HepG2 (cell line): ENCODE measurements at regions not wholly inside any gene's neighbourhood (a gene's known extent, or its start where the extent isn't known, plus 50 kb on each side); places are given as distances from the start of the nearest gene placed in this dataset.

Source experiments
- ATAC-seq: fragments of 200-7000 bp; cut with Tn5 transposase; 3 replicates; pipeline ENCODE4 v1.9.1; 2020; ENCODE audit warnings: mild to moderate bottlenecking, moderate library complexity
- BruUV-seq: library from RNA; stranded (reverse); fragments of 400-500 nt; replicated peaks from 2 replicates; lab custom pipeline; 2021; lab: Mats Ljungman, UMichigan
- CTCF ChIA-PET: fragments of 300-600 bp; formaldehyde crosslinking; extraction: SDS; loops from one replicate; lab custom pipeline; 2021; ENCODE audit warnings: low total read pairs, inconsistent platforms, low intra/inter-chr PET ratio; lab: Yijun Ruan, JAX
- POLR2A ChIA-PET: fragments of 350-600 bp; sonication (Branson Sonifier 250); formaldehyde crosslinking; loops from one replicate; lab custom pipeline; 2020; ENCODE audit warnings: antibody characterized with exemption, inconsistent platforms; lab: Yijun Ruan, JAX
- DNase-seq: peaks from one replicate; pipeline ENCODE4 v3.0.0-alpha.2; 2015; ENCODE audit warnings: low spot score
- FAIRE-seq: peaks from 3 replicates; lab custom pipeline; 2011; peaks lifted over from hg19 to GRCh38; lab: Jason Lieb, UNC
- H2AFZ ChIP-seq: one replicate; pipeline ENCODE4 v1.6.1; 2011; ENCODE audit warnings: low read length, inconsistent platforms
- H3K27ac ChIP-seq: fragments of 300-600 bp; 3 replicates; pipeline ENCODE4 v1.8.0; 2011; ENCODE audit warnings: mixed run types, mild to moderate bottlenecking, mixed read lengths, low read length, inconsistent platforms; ENCODE audit not compliant: insufficient read depth; ENCODE audit errors: extremely low read length
- H3K27me3 ChIP-seq, 2 experiments: fragments of 200-600 bp in 1 of 2; 2 replicates in 1 of 2; 3 replicates in 1 of 2; pipeline versions ENCODE4 v1.6.0 to v1.8.0; 2011; ENCODE audit warnings: low read length in 2 of 2, mild to moderate bottlenecking in 2 of 2, moderate library complexity in 2 of 2, inconsistent platforms in 1 of 2; ENCODE audit not compliant: insufficient read depth in 2 of 2, control insufficient read depth in 1 of 2
- H3K36me3 ChIP-seq, 2 experiments: fragments of 200-600 bp in 1 of 2; replicated peaks in 1 of 2; 2 replicates in 1 of 2; 3 replicates in 1 of 2; pipeline versions ENCODE4 v1.5.1 to v1.8.0; 2011; ENCODE audit warnings: low read length in 2 of 2, inconsistent platforms in 1 of 2; ENCODE audit not compliant: insufficient read depth in 2 of 2, control insufficient read depth in 1 of 2
- H3K4me1 ChIP-seq: 2 replicates; pipeline ENCODE4 v1.5.1; 2012; ENCODE audit warnings: low read length, inconsistent platforms; ENCODE audit not compliant: insufficient read depth
- H3K4me2 ChIP-seq: 2 replicates; pipeline ENCODE4 v1.6.0; 2011; ENCODE audit warnings: low read depth, low read length, inconsistent platforms
- H3K4me3 ChIP-seq, 3 experiments: fragments of 200-600 bp in 1 of 3; sonication (generic), shearing (Covaris generic) in 1 of 3; replicated peaks in 1 of 3; 2 replicates each; pipeline ENCODE4 v1.5.1; 2011 to 2016; ENCODE audit warnings: low read length in 3 of 3, inconsistent platforms in 2 of 3, low read depth in 2 of 3, mild to moderate bottlenecking in 2 of 3, control low read depth in 1 of 3, mixed read lengths in 1 of 3; ENCODE audit not compliant: insufficient read depth in 1 of 3
- H3K79me2 ChIP-seq: one replicate; pipeline ENCODE4 v1.6.1; 2011; ENCODE audit warnings: low read length, inconsistent platforms; ENCODE audit not compliant: insufficient read depth
- H3K9ac ChIP-seq: 2 replicates; pipeline ENCODE4 v1.6.0; 2011; ENCODE audit warnings: mild to moderate bottlenecking, low read depth, low read length, inconsistent platforms; ENCODE audit not compliant: insufficient read depth
- H3K9me3 ChIP-seq: 2 replicates; pipeline ENCODE4 v1.5.1; 2012; ENCODE audit warnings: mild to moderate bottlenecking, low read length
- H4K20me1 ChIP-seq: 2 replicates; pipeline ENCODE4 v1.6.0; 2011; ENCODE audit warnings: inconsistent platforms, mild to moderate bottlenecking, low read length, moderate library complexity; ENCODE audit not compliant: insufficient read depth
- GZF1 ChIP-seq: sonication (generic); formaldehyde crosslinking; IDR thresholded peaks from 2 replicates; pipeline ENCODE4 v1.5.1; 2020; ENCODE audit warnings: mild to moderate bottlenecking, missing genetic modification reagents
- MAF1 ChIP-seq: sonication (generic); formaldehyde crosslinking; IDR thresholded peaks from 2 replicates; pipeline ENCODE4 v1.5.0; 2020; ENCODE audit warnings: missing genetic modification reagents, borderline replicate concordance
- NAIF1 ChIP-seq: sonication (generic); formaldehyde crosslinking; IDR thresholded peaks from 2 replicates; pipeline ENCODE4 v1.5.0; 2020; ENCODE audit warnings: mild to moderate bottlenecking, missing genetic modification reagents, borderline replicate concordance
- NFYC ChIP-seq: IDR thresholded peaks from 2 replicates; pipeline ENCODE4 v1.6.1; 2016; ENCODE audit warnings: missing genetic modification reagents, missing compliant biosample characterization
- PHF5A ChIP-seq: IDR thresholded peaks from one replicate; pipeline ENCODE4 v1.6.1; 2018; ENCODE audit warnings: low read depth, missing genetic modification reagents; ENCODE audit not compliant: unreplicated experiment
- SCMH1 ChIP-seq: sonication (generic); formaldehyde crosslinking; IDR thresholded peaks from 2 replicates; pipeline ENCODE4 v1.9.0; 2021; ENCODE audit warnings: missing genetic modification reagents, mild to moderate bottlenecking, borderline replicate concordance
- SNAPC2 ChIP-seq: sonication (generic); formaldehyde crosslinking; IDR thresholded peaks from 2 replicates; pipeline ENCODE4 v1.8.1; 2022; ENCODE audit warnings: mild to moderate bottlenecking, missing genetic modification reagents
- ZNF207 ChIP-seq: fragments of 450-650 bp; IDR thresholded peaks from 2 replicates; pipeline ENCODE4 v1.6.1; 2016; ENCODE audit warnings: antibody characterized with exemption, borderline replicate concordance
- ZNF430 ChIP-seq: sonication (generic); formaldehyde crosslinking; IDR thresholded peaks from 2 replicates; pipeline ENCODE4 v1.9.0; 2021; ENCODE audit warnings: mild to moderate bottlenecking, missing genetic modification reagents
- ZNF605 ChIP-seq: sonication (generic); formaldehyde crosslinking; IDR thresholded peaks from 2 replicates; pipeline ENCODE4 v1.8.0; 2022; ENCODE audit warnings: mild to moderate bottlenecking, missing genetic modification reagents
- ZNF749 ChIP-seq: sonication (generic); formaldehyde crosslinking; IDR thresholded peaks from 2 replicates; pipeline ENCODE4 v1.8.0; 2022; ENCODE audit warnings: mild to moderate bottlenecking, missing genetic modification reagents, moderate library complexity, borderline replicate concordance
- ZNF768 ChIP-seq: sonication (generic); formaldehyde crosslinking; IDR thresholded peaks from 2 replicates; pipeline ENCODE4 v1.4.0; 2020; ENCODE audit warnings: missing genetic modification reagents
- ZSCAN25 ChIP-seq: sonication (generic); formaldehyde crosslinking; IDR thresholded peaks from 2 replicates; pipeline ENCODE4 v1.8.0; 2022; ENCODE audit warnings: mild to moderate bottlenecking, missing genetic modification reagents
- in situ Hi-C: cut with HindIII; loops from 2 replicates; pipeline ENCODE4 v1.10.0; 2017; ENCODE audit warnings: low pct_unique_long_range_greater_than_20kb; ENCODE audit not compliant: extremely low pct_ligation_motif_present
- intact Hi-C: fragments of 100-400 bp; cut with micrococcal nuclease; formaldehyde crosslinking; loops from one replicate; pipeline ENCODE4 v1.10.0; 2022; ENCODE audit not compliant: unreplicated experiment
- TF ChIP-seq, protein P1 (sequence below): sonication (generic); formaldehyde crosslinking; IDR thresholded peaks from 2 replicates; pipeline ENCODE4 v1.4.0; 2020; ENCODE audit warnings: missing genetic modification reagents
- TF ChIP-seq, protein P2 (sequence below): sonication (generic); formaldehyde crosslinking; conservative IDR thresholded peaks from 2 replicates; pipeline ENCODE4 v1.8.1; 2023; ENCODE audit warnings: missing genetic modification reagents
- TF ChIP-seq, protein P3 (sequence below): sonication (generic); formaldehyde crosslinking; IDR thresholded peaks from 2 replicates; pipeline ENCODE4 v1.5.1; 2020; ENCODE audit warnings: missing genetic modification reagents, mild to moderate bottlenecking, borderline replicate concordance

GRCh38 chr9:89765211-89765946, 160.6 kb downstream of the GADD45G start (continued):
- TF ChIP-seq, protein P1, sequence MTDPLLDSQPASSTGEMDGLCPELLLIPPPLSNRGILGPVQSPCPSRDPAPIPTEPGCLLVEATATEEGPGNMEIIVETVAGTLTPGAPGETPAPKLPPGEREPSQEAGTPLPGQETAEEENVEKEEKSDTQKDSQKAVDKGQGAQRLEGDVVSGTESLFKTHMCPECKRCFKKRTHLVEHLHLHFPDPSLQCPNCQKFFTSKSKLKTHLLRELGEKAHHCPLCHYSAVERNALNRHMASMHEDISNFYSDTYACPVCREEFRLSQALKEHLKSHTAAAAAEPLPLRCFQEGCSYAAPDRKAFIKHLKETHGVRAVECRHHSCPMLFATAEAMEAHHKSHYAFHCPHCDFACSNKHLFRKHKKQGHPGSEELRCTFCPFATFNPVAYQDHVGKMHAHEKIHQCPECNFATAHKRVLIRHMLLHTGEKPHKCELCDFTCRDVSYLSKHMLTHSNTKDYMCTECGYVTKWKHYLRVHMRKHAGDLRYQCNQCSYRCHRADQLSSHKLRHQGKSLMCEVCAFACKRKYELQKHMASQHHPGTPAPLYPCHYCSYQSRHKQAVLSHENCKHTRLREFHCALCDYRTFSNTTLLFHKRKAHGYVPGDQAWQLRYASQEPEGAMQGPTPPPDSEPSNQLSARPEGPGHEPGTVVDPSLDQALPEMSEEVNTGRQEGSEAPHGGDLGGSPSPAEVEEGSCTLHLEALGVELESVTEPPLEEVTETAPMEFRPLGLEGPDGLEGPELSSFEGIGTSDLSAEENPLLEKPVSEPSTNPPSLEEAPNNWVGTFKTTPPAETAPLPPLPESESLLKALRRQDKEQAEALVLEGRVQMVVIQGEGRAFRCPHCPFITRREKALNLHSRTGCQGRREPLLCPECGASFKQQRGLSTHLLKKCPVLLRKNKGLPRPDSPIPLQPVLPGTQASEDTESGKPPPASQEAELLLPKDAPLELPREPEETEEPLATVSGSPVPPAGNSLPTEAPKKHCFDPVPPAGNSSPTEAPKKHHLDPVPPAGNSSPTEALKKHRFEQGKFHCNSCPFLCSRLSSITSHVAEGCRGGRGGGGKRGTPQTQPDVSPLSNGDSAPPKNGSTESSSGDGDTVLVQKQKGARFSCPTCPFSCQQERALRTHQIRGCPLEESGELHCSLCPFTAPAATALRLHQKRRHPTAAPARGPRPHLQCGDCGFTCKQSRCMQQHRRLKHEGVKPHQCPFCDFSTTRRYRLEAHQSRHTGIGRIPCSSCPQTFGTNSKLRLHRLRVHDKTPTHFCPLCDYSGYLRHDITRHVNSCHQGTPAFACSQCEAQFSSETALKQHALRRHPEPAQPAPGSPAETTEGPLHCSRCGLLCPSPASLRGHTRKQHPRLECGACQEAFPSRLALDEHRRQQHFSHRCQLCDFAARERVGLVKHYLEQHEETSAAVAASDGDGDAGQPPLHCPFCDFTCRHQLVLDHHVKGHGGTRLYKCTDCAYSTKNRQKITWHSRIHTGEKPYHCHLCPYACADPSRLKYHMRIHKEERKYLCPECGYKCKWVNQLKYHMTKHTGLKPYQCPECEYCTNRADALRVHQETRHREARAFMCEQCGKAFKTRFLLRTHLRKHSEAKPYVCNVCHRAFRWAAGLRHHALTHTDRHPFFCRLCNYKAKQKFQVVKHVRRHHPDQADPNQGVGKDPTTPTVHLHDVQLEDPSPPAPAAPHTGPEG (CRISPR knock-in tag), result no peak
- TF ChIP-seq NAIF1 (CRISPR knock-in tag) (no peak), PHF5A (CRISPR knock-in tag) (no peak), ZNF430 (no peak), SNAPC2 (CRISPR knock-in tag) (no peak), NFYC (CRISPR knock-in tag) (no peak)

DNA sequence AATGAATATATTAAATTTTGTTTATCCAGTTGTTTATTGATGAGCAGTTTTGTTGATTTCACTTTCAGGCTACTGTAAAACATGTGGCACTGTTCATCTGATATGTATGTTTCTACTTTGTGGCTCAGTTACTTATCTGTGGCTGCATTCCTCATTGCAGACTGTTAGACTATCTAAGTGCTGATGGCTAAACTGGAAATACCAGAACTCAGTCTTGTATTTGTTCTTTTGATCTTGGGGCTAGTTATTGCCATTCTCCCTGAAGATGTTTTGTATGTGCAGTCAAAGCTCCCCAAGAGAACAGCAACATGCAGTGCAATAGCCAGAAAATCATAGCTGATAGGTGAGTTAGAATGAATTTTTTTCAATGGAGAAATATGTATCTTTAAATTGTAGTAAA, 162.2 kb downstream of the GADD45G start:
- CTCF ChIA-PET, result no interaction called here
- DNase-seq, result no peak
- H3K9me3 ChIP-seq, result no peaks in the 10 kb centered on the region
- ATAC-seq, result no peak
- H3K4me1 ChIP-seq, result no peaks in the 10 kb centered on the region
- no peak overlapping the region for H3K4me3 ChIP-seq
- H3K4me2 ChIP-seq, result no peak overlapping the region
- no peak overlapping the region for H3K9ac ChIP-seq
- H3K27me3 ChIP-seq, result no peaks in the 10 kb centered on the region; a peak in 1 of 5 replicates
- POLR2A ChIA-PET, result no interaction called here
- in situ Hi-C loops (no loop called here), intact Hi-C loops (no loop called here)
- H3K79me2 ChIP-seq, result no peaks in the 10 kb centered on the region
- no peaks in the 10 kb centered on the region for H3K36me3 ChIP-seq
- no peak overlapping the region for H2AFZ ChIP-seq
- FAIRE-seq, result no peak
- H3K27ac ChIP-seq, result no peak overlapping the region
- no peaks in the 10 kb centered on the region for H4K20me1 ChIP-seq
- no TSS peak for BruUV-seq
- no peak for TF ChIP-seq ZNF207
- no peak for TF ChIP-seq ZSCAN25
- no peak for TF ChIP-seq MAF1 (CRISPR knock-in tag)
- no peak for TF ChIP-seq SCMH1 (CRISPR knock-in tag)
- TF ChIP-seq, protein P2, sequence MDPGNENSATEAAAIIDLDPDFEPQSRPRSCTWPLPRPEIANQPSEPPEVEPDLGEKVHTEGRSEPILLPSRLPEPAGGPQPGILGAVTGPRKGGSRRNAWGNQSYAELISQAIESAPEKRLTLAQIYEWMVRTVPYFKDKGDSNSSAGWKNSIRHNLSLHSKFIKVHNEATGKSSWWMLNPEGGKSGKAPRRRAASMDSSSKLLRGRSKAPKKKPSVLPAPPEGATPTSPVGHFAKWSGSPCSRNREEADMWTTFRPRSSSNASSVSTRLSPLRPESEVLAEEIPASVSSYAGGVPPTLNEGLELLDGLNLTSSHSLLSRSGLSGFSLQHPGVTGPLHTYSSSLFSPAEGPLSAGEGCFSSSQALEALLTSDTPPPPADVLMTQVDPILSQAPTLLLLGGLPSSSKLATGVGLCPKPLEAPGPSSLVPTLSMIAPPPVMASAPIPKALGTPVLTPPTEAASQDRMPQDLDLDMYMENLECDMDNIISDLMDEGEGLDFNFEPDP (CRISPR knock-in tag), result no peak
- TF ChIP-seq ZNF768 (CRISPR knock-in tag), result no peak
- no peak for TF ChIP-seq ZNF605 (CRISPR knock-in tag)
- TF ChIP-seq GZF1 (CRISPR knock-in tag), result no peak
- TF ChIP-seq, protein P3, sequence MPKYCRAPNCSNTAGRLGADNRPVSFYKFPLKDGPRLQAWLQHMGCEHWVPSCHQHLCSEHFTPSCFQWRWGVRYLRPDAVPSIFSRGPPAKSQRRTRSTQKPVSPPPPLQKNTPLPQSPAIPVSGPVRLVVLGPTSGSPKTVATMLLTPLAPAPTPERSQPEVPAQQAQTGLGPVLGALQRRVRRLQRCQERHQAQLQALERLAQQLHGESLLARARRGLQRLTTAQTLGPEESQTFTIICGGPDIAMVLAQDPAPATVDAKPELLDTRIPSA (CRISPR knock-in tag), result no peak
- no peak for TF ChIP-seq ZNF749
- TF ChIP-seq PHF5A (CRISPR knock-in tag), result no peak
